ENCODE measurements at regions not wholly inside any gene's neighbourhood (a gene's known extent, or its start where the extent isn't known, plus 50 kb on each side); places are given as distances from the start of the nearest gene placed in this dataset.

- no peak overlapping the region for H3K4me3 ChIP-seq (ENCODE audit: low read length)
- no peak for DNase-seq (ENCODE audit: low read depth, low spot score)
These were observed 110.7 kb upstream of the TLR3 start for GRCh38 chr4:185958094-185958747.

DNA sequence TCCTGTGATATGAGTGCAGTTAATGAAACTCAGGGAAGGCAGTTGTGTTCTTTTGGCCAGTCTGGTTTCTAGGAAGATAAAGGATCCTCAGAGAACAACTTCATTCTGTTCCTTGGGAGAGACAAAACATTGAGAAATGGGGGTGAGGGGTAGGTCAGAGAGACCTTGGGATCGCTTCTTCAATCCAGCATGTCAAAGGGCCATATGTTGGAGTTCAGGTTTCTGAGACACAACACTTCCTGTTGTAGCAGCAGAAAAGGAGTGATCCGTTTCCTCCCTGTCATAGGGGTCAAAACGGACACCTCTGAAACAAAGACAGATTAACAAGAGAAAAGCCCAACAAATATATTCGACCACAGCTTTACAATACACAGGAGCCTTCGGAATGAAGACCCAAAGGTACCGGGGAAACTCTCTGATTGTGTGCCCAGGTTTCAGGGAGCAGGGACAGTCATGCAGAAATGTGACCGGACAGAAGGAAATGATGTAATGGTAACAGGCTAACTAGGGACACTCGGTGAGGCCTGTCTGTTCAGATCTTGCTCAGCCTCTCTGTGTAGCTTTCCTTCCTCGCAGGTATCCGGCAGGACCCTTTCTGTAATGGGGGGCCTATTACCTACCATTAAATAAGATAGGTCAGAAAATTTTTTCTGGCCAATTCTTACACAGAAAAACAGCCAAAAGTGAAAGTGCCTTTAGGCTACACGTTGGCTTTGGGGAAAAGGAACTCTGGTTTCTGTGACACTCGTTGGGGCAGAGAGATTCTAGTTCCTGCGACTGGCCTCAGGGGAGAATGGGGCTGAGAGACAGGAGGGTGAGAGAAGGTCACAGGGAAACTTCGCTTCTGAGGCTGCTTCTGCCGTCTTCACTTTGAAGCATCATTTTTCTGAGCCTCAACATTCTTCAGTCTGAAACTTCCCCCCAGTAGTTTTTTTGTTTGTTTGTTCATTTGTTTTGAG, 103.3 kb upstream of the TLR3 start:
- H3K4me3 ChIP-seq (ENCODE audit: low read length) = no peak overlapping the region
- DNase-seq (ENCODE audit: low read depth, low spot score) = no peak

DNA sequence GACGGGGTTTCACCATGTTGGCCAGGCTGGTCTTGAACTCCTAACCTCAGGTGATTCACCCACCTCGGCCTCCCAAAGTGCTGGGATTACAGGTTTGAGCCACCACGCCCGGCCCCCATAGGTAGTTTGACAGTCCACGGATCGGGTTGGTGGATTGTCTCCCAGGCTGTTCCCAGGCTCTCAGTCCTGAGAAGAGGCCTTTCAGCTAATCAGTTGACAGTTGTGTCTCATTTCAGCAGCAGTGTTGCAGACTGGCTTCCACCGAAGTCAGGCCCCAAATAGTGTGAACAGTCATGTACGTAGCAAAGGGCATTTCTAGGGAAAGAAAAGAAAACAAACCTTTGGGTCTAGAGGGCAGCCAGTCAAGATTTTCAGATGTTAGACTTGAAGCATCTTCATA, 102.4 kb upstream of the TLR3 start:
- no peak overlapping the region for H3K4me3 ChIP-seq (ENCODE audit: low read length)
- no peak for DNase-seq (ENCODE audit: low read depth, low spot score)

GRCh38 chr4:185966997-185967775, 101.8 kb upstream of the TLR3 start:
- H3K4me3 ChIP-seq (ENCODE audit: low read length) = no peak overlapping the region
- no peak for DNase-seq (ENCODE audit: low read depth, low spot score)

DNA sequence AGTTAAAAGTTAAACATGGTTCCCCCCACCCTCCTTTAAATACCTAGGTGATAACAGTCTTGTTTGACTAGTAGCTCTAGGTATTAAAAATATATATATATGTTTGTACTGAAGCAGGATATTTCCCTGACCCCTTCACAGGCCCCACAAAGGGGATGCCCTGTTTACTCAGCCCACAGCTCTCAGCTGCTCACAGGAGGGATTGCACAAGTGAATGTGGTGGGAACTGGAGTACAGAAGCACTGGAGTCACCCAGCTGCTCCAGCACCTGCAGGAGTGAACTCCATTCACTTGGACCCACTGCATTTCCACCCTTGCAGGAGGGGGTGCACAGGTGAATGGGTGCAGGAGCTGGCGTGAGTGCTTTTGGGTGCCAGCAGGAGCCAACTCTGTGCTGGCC, 99.3 kb upstream of the TLR3 start:
- no peak overlapping the region for H3K4me3 ChIP-seq (ENCODE audit: low read length)
- no peak for DNase-seq (ENCODE audit: low read depth, low spot score)

DNA sequence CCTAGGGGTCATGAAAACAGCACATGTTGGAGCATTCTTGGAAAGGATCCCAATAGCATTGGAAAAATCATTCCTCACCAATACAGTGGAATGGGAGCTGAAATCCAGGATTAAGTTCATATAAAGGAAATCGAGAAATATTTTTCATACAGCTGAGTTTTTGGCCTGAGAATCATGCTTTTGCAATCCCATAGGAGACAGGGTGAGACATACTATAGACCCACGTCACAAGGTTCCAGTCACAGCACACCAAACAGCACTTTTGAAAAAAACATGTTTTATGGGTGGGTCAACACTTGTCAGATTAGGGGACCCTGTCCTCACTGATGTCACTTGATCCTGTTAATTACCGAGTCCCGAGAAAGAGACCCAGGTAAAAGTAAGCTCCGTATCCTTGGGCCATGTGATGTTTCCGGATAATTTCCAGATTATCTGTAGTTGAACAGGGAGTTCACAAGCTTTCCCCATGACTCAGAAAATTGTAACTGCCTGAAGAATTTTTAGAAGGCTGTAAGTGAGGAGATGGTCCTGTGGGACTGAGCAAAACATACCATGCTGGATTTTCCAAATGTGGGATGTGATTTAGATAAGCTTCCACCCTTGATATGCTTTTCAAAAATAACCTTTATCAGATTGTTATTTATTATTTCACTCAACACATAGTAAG, 80.9 kb upstream of the TLR3 start:
- H3K4me3 ChIP-seq (ENCODE audit: low read length) = no peak overlapping the region
- DNase-seq (ENCODE audit: low read depth, low spot score) = no peak

DNA sequence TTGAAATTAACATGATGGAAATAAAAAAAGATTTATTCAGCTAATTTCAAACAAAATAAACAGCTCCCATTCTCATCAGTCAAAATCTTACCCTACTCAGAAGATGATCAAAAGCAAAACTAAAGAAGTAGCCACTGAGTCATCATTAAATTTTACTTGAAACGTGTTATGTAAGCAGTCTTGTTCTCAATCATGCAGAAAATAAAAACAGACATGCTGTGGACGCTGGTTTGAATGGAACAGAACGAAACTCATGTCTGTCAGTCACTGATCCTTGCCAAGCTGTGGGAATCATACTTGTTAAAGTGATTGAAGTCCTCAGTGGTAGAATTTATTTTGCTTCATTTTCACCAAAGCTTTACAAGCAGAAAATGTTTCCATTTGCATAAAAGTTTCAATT, 77.2 kb upstream of the TLR3 start:
- no peak overlapping the region for H3K4me3 ChIP-seq (ENCODE audit: low read length)
- DNase-seq (ENCODE audit: low read depth, low spot score) = no peak

DNA sequence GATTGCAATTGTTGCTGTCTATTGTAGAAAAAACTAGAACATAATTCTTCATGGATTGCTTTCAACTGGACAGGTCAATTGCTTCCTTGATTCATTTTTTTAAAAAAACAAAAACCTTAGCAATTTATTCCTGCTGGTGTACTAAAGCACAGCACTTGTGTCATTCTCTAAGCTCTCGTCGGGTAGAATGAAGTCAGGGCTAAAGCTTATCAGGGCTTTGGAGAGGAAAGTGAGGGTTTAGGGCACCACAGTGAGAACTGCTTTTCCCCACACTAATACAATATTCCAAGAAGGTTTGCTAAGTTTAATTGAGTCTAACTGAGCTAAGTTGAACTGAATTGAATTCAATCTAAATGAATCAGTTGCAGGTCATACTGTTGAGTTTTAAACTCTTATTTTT, 76.4 kb upstream of the TLR3 start:
- no peak for DNase-seq (ENCODE audit: low read depth, low spot score)
- H3K4me3 ChIP-seq (ENCODE audit: low read length) = no peak overlapping the region

GRCh38 chr4:185993328-185993973, 75.5 kb upstream of the TLR3 start:
- no peak for DNase-seq (ENCODE audit: low read depth, low spot score)

GRCh38 chr4:185994750-185995149, 74.2 kb upstream of the TLR3 start:
- no peak overlapping the region for H3K4me3 ChIP-seq (ENCODE audit: low read length)
- DNase-seq (ENCODE audit: low read depth, low spot score) = no peak

More at GRCh38 chr4:185993328-185993973, 75.5 kb upstream of the TLR3 start:
- no peak overlapping the region for H3K4me3 ChIP-seq (ENCODE audit: low read length)

GRCh38 chr4:185995665-185996064, 73.3 kb upstream of the TLR3 start:
- H3K4me3 ChIP-seq (ENCODE audit: low read length) = no peak overlapping the region
- no peak for DNase-seq (ENCODE audit: low read depth, low spot score)

DNA sequence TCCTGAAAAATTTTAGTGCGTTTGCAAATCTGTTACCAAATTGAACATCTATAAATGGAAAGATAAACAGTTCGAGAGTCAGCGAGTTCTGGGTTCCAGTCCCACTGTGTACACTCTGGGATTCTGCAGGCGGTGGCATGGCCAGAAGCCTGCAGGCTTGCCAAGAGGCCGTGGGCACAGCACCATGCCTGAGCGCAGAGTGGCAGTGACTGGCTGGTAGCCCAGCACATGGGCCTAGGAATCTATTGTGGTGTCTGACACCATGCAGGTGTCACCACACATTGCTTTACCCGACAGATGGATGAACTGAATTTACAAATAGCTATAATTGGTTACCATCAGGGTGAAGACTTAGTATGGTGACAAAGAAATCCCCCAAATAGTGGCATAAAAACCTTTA, 71.7 kb upstream of the TLR3 start:
- no peak for DNase-seq (ENCODE audit: low read depth, low spot score)
- no peak overlapping the region for H3K4me3 ChIP-seq (ENCODE audit: low read length)

DNA sequence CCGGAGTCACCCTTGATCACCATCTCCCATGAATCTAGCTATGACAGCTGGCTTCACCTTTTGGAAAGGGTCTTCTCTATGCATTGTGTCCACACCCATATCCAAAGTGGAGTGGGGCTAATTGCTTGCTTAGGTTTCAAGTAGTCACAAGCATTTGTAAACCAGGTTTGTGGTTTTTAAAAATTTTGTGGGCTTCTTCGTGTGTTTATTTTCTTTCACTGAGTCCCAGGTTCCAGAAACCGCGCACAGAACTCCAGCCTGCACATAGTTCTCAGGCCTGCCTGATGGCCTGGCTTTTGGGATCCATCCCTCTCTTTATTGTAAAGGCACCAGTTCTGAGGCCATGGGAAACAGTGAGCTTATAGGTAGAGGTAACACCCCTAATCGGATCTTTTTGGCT, 70.2 kb upstream of the TLR3 start:
- DNase-seq (ENCODE audit: low read depth, low spot score) = no peak
- H3K4me3 ChIP-seq (ENCODE audit: low read length) = no peak overlapping the region

DNA sequence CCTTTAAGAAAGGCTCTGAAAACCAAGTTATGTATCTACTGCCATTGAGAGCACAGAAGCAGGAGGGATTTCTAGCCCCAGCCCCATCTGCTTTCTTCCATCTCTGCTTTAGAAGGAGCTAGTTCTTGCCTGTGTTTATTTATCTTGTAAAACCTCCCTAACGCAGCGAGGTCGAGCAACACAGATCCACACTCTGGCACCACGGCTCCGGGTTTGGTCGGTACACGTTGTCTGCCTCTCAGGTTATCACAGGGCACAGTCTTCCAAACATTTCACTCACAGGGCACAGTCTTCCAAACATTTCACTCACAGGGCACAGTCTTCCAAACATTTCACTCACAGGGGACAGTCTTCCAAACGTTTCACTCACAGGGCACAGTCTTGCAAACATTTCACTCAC, 69.7 kb upstream of the TLR3 start:
- DNase-seq (ENCODE audit: low read depth, low spot score) = no peak
- H3K4me3 ChIP-seq (ENCODE audit: low read length) = no peak overlapping the region

DNA sequence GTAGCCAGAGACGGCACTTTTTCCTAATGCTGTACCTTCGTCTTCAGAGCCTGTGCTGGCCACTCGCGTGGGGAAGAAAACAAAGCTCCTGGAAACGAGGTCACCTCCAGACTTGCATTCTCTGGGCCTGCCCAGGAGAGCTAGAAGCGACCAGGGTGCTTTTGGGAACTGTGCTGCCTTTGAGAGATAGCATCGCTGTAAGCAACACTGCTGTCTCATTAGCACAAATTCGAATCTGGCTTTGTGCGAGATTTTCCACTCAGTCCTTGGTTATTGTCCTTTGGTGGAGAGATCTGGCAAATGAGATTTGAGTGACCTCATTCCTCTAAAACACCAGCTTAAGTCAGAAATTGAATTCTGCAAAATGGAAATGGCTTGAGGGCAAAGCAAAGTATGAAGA, 66.1 kb upstream of the TLR3 start:
- no peak for DNase-seq (ENCODE audit: low read depth, low spot score)
- no peak overlapping the region for H3K4me3 ChIP-seq (ENCODE audit: low read length)

DNA sequence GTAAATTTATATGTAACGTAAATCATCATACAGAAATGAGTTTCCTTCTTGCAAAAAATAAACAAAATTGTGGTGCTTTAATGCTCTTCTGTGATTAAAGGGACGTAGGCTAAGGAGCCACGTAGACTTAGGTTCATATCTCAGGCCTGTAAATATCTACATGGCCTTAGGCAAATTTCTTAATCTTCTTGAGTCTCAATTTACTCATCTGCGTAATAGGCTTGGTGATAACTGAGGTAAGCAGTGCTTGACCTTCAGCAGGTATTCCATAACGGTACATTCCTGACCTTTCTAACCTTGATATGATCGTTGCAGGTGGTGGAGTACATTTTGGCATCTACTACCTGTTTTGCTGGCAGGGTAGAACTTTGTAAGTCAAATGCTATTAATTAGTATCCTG, 65.2 kb upstream of the TLR3 start:
- H3K4me3 ChIP-seq (ENCODE audit: low read length) = no peak overlapping the region
- no peak for DNase-seq (ENCODE audit: low read depth, low spot score)

DNA sequence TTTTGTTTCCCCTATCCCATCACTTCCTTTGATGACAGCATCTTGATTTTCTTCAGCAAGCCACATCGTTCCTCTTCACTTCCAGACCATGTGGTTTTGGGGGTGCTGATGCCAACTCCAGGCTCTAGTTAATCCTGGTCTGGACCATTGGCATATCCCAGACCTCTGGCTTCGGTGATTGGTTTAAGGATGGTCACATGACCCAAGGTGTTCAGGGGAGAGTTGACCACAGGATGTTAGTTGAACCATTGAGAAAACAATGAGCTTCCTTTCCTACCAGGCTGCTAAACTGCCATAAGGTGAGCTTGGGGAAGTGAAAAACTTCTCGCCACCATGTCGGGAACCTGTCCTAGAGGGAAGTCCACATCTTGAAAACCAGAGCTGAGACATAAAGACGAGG, 60.9 kb upstream of the TLR3 start:
- H3K4me3 ChIP-seq (ENCODE audit: low read length) = no peak overlapping the region
- DNase-seq (ENCODE audit: low read depth, low spot score) = no peak

- H3K4me3 ChIP-seq (ENCODE audit: low read length) = no peak overlapping the region
- no peak for DNase-seq (ENCODE audit: low read depth, low spot score)
These were observed 59.0 kb upstream of the TLR3 start for GRCh38 chr4:186009976-186010375.

DNA sequence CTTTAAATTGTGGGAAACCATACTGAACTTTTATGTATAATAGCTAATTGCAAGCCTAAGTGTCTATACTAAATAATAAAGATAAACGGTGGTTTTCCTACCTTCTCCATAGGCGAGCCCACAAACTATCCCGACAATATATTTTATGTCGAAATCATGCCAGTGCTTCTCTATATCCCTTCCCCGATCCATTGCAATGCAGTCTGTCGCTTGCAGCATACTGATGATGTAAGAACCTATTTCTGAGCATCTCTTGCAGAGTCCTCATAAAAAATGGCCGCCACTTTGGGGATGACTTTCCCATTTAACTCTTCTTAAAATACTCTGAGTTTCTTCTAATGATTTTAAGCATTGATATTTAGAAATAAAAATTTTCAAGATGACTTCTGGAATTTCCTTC, 58.1 kb upstream of the TLR3 start:
- no peak overlapping the region for H3K4me3 ChIP-seq (ENCODE audit: low read length)
- no peak for DNase-seq (ENCODE audit: low read depth, low spot score)

Data from Jurkat, Clone E6-1 (cell line).